Muscle of leg (tissue), 3 donors: ENCODE measurements at regions not wholly inside any gene's neighbourhood (a gene's known extent, or its start where the extent isn't known, plus 50 kb on each side); places are given as distances from the start of the nearest gene placed in this dataset.
A peak's percentile ranks its signal among the peaks of the same experiment; 100 is the strongest.

Source experiments
- DNase-seq: peaks from one replicate; pipeline ENCODE4 v3.0.0; 2013
- H3K27ac ChIP-seq: one replicate; pipeline ENCODE4 v1.5.1; 2013; ENCODE audit warnings: mild to moderate bottlenecking, low read length, control low read depth
- H3K27me3 ChIP-seq: one replicate; pipeline ENCODE4 v1.6.1; 2013; ENCODE audit warnings: low read length; ENCODE audit not compliant: control insufficient read depth, insufficient read depth
- H3K36me3 ChIP-seq: one replicate; pipeline ENCODE4 v1.6.1; 2013; ENCODE audit warnings: low read length; ENCODE audit not compliant: control insufficient read depth, insufficient read depth
- H3K4me1 ChIP-seq: one replicate; pipeline ENCODE4 v1.6.1; 2013; ENCODE audit warnings: low read length; ENCODE audit not compliant: control insufficient read depth, insufficient read depth
- H3K4me3 ChIP-seq: one replicate; pipeline ENCODE4 v1.5.1; 2013; ENCODE audit warnings: low read length, control low read depth
- H3K9me3 ChIP-seq: replicated peaks from 2 replicates; pipeline ENCODE4 v1.6.1; 2013; ENCODE audit warnings: low read depth, low read length; ENCODE audit not compliant: control insufficient read depth
- WGBS: methylation state at CpG from one replicate; pipeline ENCODE4 v1.1.5; 2013; ENCODE audit warnings: missing lambda C conversion rate; ENCODE audit not compliant: insufficient coverage; 5-methylcytosine and 5-hydroxymethylcytosine counted together

GRCh38 chr22:47957649-47958048, 1195.2 kb downstream of the TBC1D22A start:
- DNase-seq, result no peak
- H3K4me1 ChIP-seq, result no peaks in the 10 kb centered on the region
- no peak overlapping the region for H3K27ac ChIP-seq
- no peaks in the 10 kb centered on the region for H3K36me3 ChIP-seq
- no peaks in the 10 kb centered on the region for H3K27me3 ChIP-seq
- no CpG with 5 or more reads among the region's 2 CpGs for WGBS
- H3K4me3 ChIP-seq, result no peak overlapping the region
- H3K9me3 ChIP-seq, result peaks cover 3% of the 10 kb centered on the region

- Histone ChIP-seq H3K27me3 (no peaks in the 10 kb centered on the region), H3K27ac (no peak overlapping the region), H3K9me3 (peaks cover 3% of the 10 kb centered on the region), H3K4me3 (no peak overlapping the region), H3K36me3 (no peaks in the 10 kb centered on the region), H3K4me1 (no peaks in the 10 kb centered on the region)
- no CpG with 5 or more reads among the region's 7 CpGs for WGBS
- DNase-seq, result no peak
Measured at GRCh38 chr22:47954107-47954506, 1191.7 kb downstream of the TBC1D22A start.

- Histone ChIP-seq H3K36me3 (no peaks in the 10 kb centered on the region), H3K27ac (no peak overlapping the region), H3K27me3 (no peaks in the 10 kb centered on the region), H3K9me3 (no peaks in the 10 kb centered on the region), H3K4me3 (no peak overlapping the region), H3K4me1 (no peaks in the 10 kb centered on the region)
- WGBS, result 76% methylated on average over 6 of the region's 6 CpGs
- DNase-seq, result no peak
Measured at GRCh38 chr22:47944941-47945340, 1182.5 kb downstream of the TBC1D22A start.

GRCh38 chr22:47943729-47944700, 1181.6 kb downstream of the TBC1D22A start:
- no peaks in the 10 kb centered on the region for H3K4me1 ChIP-seq
- no peaks in the 10 kb centered on the region for H3K36me3 ChIP-seq
- H3K4me3 ChIP-seq, result no peak overlapping the region
- no peak for DNase-seq
- no peak overlapping the region for H3K27ac ChIP-seq
- H3K9me3 ChIP-seq, result no peaks in the 10 kb centered on the region
- no peaks in the 10 kb centered on the region for H3K27me3 ChIP-seq
- WGBS, result 83% methylated on average over 8 of the region's 13 CpGs

- H3K4me3 ChIP-seq, result no peak overlapping the region
- WGBS, result 100% methylated on average over 2 of the region's 6 CpGs
- H3K27ac ChIP-seq, result no peak overlapping the region
- H3K4me1 ChIP-seq, result no peaks in the 10 kb centered on the region
- no peaks in the 10 kb centered on the region for H3K36me3 ChIP-seq
- no peaks in the 10 kb centered on the region for H3K27me3 ChIP-seq
- H3K9me3 ChIP-seq, result no peaks in the 10 kb centered on the region
- no peak for DNase-seq
Measured at GRCh38 chr22:47940211-47940610, 1177.8 kb downstream of the TBC1D22A start.

- Histone ChIP-seq H3K27ac (no peak overlapping the region), H3K9me3 (peaks cover 2% of the 10 kb centered on the region), H3K4me1 (peaks cover 8% of the 10 kb centered on the region), H3K36me3 (no peaks in the 10 kb centered on the region), H3K27me3 (peaks cover 4% of the 10 kb centered on the region), H3K4me3 (no peak overlapping the region)
- WGBS, result no CpG with 5 or more reads among the region's 3 CpGs
- DNase-seq, result no peak
Measured at GRCh38 chr22:47933891-47934290, 1171.4 kb downstream of the TBC1D22A start.

- H3K36me3 ChIP-seq, result no peaks in the 10 kb centered on the region
- no peak overlapping the region for H3K4me3 ChIP-seq
- no peak for DNase-seq
- H3K27ac ChIP-seq, result no peak overlapping the region
- H3K27me3 ChIP-seq, result peaks cover 4% of the 10 kb centered on the region
- 82% methylated on average over 4 of the region's 4 CpGs for WGBS
- peaks cover 8% of the 10 kb centered on the region for H3K4me1 ChIP-seq
- peaks cover 2% of the 10 kb centered on the region for H3K9me3 ChIP-seq
Measured at GRCh38 chr22:47933226-47933625, 1170.8 kb downstream of the TBC1D22A start.

- H3K27ac ChIP-seq, result no peak overlapping the region
- no peak overlapping the region for H3K4me3 ChIP-seq
- WGBS, result 25% methylated on average over 1 of the region's 4 CpGs
- no peaks in the 10 kb centered on the region for H3K9me3 ChIP-seq
- H3K4me1 ChIP-seq, result peaks cover 8% of the 10 kb centered on the region
- H3K27me3 ChIP-seq, result peaks cover 4% of the 10 kb centered on the region
- no peaks in the 10 kb centered on the region for H3K36me3 ChIP-seq
- peak; percentile 12 for DNase-seq
Measured at GRCh38 chr22:47929646-47930185, 1167.3 kb downstream of the TBC1D22A start.

GRCh38 chr22:47929073-47929472, 1166.6 kb downstream of the TBC1D22A start:
- H3K4me1 ChIP-seq, result peaks cover 8% of the 10 kb centered on the region
- no peak for DNase-seq
- no peak overlapping the region for H3K4me3 ChIP-seq
- peaks cover 4% of the 10 kb centered on the region for H3K27me3 ChIP-seq
- H3K9me3 ChIP-seq, result peaks cover 3% of the 10 kb centered on the region
- H3K27ac ChIP-seq, result no peak overlapping the region
- no peaks in the 10 kb centered on the region for H3K36me3 ChIP-seq
- WGBS, result 50% methylated on average over 2 of the region's 5 CpGs

- H3K27me3 ChIP-seq, result peaks cover 4% of the 10 kb centered on the region
- no peak overlapping the region for H3K27ac ChIP-seq
- no peak overlapping the region for H3K4me3 ChIP-seq
- no peaks in the 10 kb centered on the region for H3K36me3 ChIP-seq
- no peak for DNase-seq
- whole genome bisulfite sequencing, result 71% methylated on average over 2 of the region's 4 CpGs
- H3K4me1 ChIP-seq, result peaks cover 8% of the 10 kb centered on the region
- peaks cover 4% of the 10 kb centered on the region for H3K9me3 ChIP-seq
Measured at GRCh38 chr22:47928631-47929030, 1166.2 kb downstream of the TBC1D22A start.
